ENCODE measurements at regions not wholly inside any gene's neighbourhood (a gene's known extent, or its start where the extent isn't known, plus 50 kb on each side); places are given as distances from the start of the nearest gene placed in this dataset.

GRCh38 chr3:159593927-159594605 is 394.6 kb upstream of the IL12A start:
- in situ Hi-C loops (cut with HindIII; ENCODE audit: low sequenced_read_pairs), result no loop called here

GRCh38 chr3:159600291-159600690 is 388.3 kb upstream of the IL12A start:
- in situ Hi-C loops (cut with HindIII; ENCODE audit: low sequenced_read_pairs), result no loop called here

DNA sequence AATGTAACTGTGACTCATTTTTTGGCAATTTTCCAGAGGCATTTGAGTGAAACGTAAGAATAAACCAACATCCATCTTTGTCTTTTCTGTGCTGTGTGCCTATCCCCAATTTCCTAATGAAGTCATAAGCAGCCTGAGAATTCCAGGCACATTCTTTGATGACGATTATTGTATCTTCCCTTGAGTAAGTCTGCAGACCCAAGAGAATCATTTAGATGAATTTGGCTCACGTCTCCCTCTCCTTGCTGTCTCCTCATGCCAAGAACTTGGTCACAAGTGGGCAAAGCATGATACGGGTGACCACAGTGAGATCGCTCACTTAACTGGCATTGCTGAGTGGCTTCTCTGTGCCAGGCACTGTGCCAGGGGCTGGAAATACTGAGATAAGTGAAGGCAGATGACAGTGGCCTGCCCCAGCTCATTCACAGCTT is 384.5 kb upstream of the IL12A start:
- in situ Hi-C loops (cut with HindIII; ENCODE audit: low sequenced_read_pairs), result no loop called here

DNA sequence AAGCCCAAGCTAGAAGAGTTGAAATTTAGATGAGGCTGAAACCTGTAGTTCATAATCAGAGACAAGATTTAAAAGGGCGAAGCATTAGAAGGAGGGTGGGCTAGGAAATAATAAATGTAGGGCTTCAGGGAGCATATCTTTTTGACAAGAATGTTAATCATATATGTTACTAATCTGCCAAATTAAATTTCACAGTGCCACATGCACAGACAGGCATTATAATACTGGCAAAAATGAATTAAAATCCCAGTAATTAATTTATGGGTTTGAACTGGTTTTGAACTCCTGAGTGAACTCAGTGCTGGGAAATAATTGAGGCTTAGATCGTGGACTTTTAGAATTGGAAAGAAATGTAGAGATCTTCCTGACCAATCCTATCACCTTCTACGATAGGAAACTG is 383.5 kb upstream of the IL12A start:
- in situ Hi-C loops (cut with HindIII; ENCODE audit: low sequenced_read_pairs), result no loop called here

DNA sequence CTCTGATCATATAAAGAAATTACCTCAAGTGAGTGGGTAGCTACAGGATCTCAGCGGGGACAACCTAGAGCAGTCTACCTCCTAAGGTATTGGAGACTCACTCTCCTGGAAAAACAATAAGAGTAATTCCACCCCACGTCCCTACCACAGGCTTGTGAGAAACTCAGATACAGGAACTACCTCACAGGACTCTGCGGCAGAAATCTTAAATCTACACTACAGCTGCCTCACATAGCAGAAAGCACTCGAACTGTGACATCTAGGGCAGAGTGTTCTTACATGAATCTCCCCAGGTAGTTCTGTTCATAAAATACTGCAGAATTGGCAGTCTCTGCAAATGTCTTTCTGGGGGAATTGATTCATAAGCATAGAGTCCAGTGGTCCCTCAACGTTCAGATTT is 382.9 kb upstream of the IL12A start:
- in situ Hi-C loops (cut with HindIII; ENCODE audit: low sequenced_read_pairs), result no loop called here

DNA sequence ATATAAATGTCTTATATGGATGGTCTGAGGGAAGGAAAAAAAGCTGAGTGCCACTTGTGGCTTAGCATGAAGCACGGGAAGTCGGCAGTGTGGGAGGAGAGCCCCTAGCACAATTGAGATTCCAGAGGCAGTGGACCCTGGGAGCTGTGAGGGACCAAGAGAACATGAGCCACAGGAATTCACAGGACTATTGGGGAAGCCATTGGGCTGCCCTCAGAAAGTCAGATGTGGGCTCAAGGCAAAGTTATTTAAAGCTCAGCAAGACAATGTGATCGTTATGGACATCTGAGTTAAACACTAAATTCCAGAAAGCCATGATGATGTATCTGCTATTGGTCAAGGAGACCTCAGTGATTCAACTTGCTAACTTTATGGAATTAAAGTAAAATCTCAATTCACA is 380.8 kb upstream of the IL12A start:
- in situ Hi-C loops (cut with HindIII; ENCODE audit: low sequenced_read_pairs), result no loop called here

DNA sequence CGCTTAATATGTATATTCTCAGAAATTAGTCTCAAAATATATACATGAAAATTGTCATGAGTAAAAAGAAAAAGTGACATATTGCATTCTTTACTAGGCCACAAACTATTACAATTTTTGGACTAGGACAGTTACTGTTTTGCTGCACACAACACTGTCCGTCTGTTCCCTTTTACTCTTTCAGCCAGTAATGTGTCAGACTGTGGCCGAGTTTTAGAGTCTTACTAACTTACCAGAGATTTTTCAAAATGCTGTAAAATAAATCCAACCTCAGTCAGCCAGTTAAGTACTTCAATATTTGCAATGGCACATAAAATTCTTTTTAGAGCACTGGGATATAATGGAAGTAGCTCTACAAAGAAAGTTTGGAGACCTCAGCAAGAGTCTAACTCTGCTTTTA is 380.3 kb upstream of the IL12A start:
- in situ Hi-C loops (cut with HindIII; ENCODE audit: low sequenced_read_pairs), result no loop called here

DNA sequence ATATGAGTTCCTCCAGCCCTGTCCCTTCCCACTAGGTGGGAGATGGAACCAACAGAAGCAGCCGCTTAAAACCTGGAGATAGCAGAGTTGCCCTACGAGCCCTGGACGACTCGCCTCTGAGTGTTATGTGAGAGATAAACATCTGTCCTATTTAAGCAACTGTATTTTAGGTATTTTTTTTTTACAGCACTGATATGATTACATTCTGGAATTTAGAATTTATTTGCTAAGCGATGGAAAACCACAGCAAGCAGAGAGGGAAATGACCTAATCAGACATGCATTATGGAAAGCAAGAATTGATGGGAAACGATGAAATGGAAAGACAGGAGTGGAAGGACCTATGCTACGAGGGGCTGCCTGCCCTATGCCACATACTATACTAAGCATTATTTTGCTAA is 379.0 kb upstream of the IL12A start:
- in situ Hi-C loops (cut with HindIII; ENCODE audit: low sequenced_read_pairs), result no loop called here

- in situ Hi-C loops (cut with HindIII; ENCODE audit: low sequenced_read_pairs), result loop anchor here (5.0 kb wide), 1 partner anchor 186 kb away; no protein-coding TSS in a partner anchor
Observed at GRCh38 chr3:159616234-159616825, 372.3 kb upstream of the IL12A start.

- in situ Hi-C loops (cut with HindIII; ENCODE audit: low sequenced_read_pairs), result loop anchor here (5.0 kb wide), 1 partner anchor 183 kb away; no protein-coding TSS in a partner anchor
Observed at GRCh38 chr3:159619341-159619885, 369.2 kb upstream of the IL12A start.

DNA sequence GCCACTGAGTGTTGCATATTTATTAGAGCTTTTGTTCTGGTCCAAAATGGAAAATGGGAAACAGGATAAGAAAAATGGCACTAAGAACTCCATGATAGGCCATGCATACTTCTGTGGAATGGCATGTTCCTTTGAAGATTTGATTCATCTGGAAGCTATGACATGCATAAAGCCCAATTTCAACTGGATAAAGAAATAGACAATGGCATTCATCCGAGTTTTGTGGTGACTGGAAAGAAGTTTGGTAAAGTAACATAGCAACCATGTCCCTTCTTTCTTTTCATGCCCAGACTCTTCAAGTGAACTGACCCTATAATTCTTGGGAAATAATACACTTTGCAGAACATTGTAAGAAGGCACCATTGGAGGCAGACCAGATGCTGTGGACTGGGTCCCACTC is 368.4 kb upstream of the IL12A start:
- in situ Hi-C loops (cut with HindIII; ENCODE audit: low sequenced_read_pairs), result no loop called here

- in situ Hi-C loops (cut with HindIII; ENCODE audit: low sequenced_read_pairs), result no loop called here
Observed at GRCh38 chr3:159620873-159621272, 367.8 kb upstream of the IL12A start.

DNA sequence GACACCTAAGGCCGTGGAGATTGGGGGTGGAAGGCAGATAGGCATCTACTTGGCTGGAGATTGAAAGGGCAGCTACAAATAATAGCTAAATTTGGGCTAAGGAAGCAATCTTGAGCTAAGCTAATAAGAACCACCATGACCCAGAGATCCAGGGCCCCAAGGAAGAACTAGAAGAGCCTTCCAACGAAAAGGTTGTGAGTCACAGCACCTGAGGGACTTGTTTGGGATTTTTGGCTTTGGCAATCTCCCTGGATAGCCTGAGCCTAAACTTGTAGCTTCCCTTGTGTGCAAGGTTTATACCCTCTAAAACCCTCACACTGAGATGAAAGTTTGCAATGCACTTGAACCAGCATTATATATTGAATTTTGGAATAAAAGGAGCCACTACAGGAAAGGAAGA is 364.0 kb upstream of the IL12A start:
- in situ Hi-C loops (cut with HindIII; ENCODE audit: low sequenced_read_pairs), result no loop called here

GRCh38 chr3:159625594-159625993 is 363.0 kb upstream of the IL12A start:
- in situ Hi-C loops (cut with HindIII; ENCODE audit: low sequenced_read_pairs), result no loop called here

GRCh38 chr3:159626598-159626997 is 362.0 kb upstream of the IL12A start:
- in situ Hi-C loops (cut with HindIII; ENCODE audit: low sequenced_read_pairs), result no loop called here

- in situ Hi-C loops (cut with HindIII; ENCODE audit: low sequenced_read_pairs), result no loop called here
Observed at GRCh38 chr3:159627229-159627628, 361.4 kb upstream of the IL12A start.

GRCh38 chr3:159627634-159628033 is 361.0 kb upstream of the IL12A start:
- in situ Hi-C loops (cut with HindIII; ENCODE audit: low sequenced_read_pairs), result no loop called here

DNA sequence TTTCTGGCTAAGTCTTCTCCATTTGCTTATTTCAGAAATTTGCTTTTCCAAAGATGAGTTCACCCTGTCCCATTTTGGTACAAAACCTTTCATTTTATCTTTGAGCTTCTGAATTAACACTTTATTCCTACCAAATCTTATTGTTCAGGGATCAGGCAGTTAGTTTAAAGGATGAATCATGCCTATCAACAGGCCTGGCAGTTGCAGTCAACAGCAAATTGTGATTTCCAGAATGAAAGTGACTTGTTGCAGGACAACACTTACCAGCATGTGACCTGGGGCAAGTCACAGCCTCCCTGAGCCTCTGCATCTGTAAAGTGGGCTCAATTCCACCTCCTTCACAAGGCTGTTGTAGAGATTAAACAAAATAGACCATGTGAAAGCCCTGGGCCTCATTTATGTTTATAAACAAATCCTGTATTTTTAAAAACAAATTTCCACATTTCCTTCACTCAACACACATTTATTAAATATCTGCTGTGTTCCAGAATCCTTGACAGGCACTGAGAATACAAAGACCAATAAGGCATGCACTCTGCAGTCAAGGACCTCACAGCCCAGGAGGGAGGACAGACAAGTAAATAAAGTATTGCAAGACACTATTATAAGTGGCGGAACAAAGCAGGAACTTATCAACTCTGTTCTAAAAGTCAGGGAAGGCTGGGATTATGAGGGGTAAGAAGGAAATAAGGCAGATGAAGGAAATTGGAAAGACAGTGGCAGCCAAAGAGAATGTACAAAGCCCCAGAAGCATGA is 359.1 kb upstream of the IL12A start:
- in situ Hi-C loops (cut with HindIII; ENCODE audit: low sequenced_read_pairs), result no loop called here

GRCh38 chr3:159631226-159631625 is 357.4 kb upstream of the IL12A start:
- in situ Hi-C loops (cut with HindIII; ENCODE audit: low sequenced_read_pairs), result no loop called here

GRCh38 chr3:159632128-159632527 is 356.5 kb upstream of the IL12A start:
- in situ Hi-C loops (cut with HindIII; ENCODE audit: low sequenced_read_pairs), result no loop called here

DNA sequence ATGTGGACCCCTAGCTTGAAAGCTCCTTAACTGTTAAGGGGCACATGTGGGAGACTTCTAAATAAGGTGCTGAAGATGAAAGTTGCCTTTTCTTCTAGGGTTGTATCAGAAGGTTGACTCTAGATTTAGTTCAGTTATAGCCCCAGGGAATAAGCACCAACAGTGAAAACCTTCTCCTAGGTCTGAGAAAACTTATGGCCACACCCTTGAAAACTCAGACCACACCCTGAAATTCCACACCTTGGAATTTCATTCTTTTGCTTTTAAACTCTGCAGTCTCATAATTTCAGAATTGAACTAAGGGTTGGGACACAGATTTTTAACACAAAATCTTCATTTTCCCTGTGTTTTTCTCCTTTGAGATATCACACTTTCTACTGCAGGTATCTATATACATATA is 355.8 kb upstream of the IL12A start:
- in situ Hi-C loops (cut with HindIII; ENCODE audit: low sequenced_read_pairs), result no loop called here

- in situ Hi-C loops (cut with HindIII; ENCODE audit: low sequenced_read_pairs), result no loop called here
Observed at GRCh38 chr3:159634483-159634882, 354.2 kb upstream of the IL12A start.

All from endothelial cell of hepatic sinusoid (primary cell).